Skeletal muscle cell (primary cell): ENCODE measurements at regions not wholly inside any gene's neighbourhood (a gene's known extent, or its start where the extent isn't known, plus 50 kb on each side); places are given as distances from the start of the nearest gene placed in this dataset.

ENCODE experiments used
- DNase-seq: peaks from one replicate; pipeline ENCODE4 v3.0.0-alpha.2; 2010; ENCODE audit warnings: low read depth
- H3K4me3 ChIP-seq: 2 replicates; pipeline ENCODE4 v1.5.1; 2011; ENCODE audit warnings: low read depth, mild to moderate bottlenecking, control low read depth, low read length, moderate library complexity

DNA sequence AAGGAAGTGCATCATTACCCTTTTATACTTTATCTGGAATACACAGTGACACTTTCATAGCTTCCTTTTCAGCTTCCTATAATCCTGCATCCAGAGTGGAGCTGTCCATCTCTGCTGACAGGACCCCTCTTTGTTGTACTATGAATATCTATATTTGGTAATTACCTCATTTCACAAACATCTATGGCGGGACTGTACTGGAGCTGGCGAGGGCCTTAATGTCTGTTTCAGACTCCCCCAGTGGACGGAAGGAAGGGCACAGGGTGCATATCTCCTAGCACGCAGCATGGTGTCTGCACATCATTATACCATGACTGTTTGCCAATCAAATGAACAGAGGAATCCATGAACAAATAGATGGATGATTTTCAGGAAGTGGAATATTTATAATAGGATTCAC, 142.3 kb downstream of the SOX11 start:
- no peak for DNase-seq
- H3K4me3 ChIP-seq: no peak overlapping the region

DNA sequence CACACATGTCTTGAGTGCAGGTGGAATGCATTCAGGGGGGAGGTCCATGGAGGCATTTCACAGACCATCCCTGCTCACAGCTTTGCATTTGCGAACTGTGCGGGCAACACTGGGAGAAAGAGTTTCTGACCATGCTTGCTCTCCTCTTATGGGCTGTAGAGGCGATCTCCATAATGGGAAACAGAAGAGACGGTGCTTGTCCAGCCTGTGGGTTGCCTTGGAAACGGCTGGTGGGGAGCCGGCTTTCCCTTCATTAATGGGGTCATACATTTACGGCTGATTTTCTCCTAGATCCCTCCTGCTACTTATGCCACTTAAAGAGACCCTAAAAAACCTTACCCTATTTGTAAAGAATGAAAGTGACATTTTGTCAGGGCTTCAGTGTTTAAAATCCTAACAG, 147.4 kb downstream of the SOX11 start:
- DNase-seq: no peak
- H3K4me3 ChIP-seq: no peak overlapping the region

DNA sequence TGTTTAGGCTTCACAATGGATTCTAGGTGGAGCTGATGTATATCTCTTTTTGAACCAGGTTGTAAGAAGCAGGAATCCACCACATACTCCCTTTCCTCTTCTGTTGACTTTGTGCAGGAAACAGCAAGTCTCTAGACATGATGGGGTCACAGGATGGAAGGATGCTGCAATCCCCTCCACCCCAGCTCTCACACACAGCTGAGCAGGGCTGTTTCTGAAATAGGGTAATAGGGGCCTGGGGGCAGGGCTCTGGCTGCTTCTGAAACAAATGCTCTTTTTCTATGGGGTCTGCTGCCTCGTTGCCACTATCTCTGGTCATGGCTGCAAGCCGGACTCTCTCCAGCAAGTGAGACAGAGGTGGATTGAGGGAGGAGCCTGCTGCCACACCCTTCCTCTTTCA, 148.9 kb downstream of the SOX11 start:
- DNase-seq: no peak
- H3K4me3 ChIP-seq: no peak overlapping the region

DNA sequence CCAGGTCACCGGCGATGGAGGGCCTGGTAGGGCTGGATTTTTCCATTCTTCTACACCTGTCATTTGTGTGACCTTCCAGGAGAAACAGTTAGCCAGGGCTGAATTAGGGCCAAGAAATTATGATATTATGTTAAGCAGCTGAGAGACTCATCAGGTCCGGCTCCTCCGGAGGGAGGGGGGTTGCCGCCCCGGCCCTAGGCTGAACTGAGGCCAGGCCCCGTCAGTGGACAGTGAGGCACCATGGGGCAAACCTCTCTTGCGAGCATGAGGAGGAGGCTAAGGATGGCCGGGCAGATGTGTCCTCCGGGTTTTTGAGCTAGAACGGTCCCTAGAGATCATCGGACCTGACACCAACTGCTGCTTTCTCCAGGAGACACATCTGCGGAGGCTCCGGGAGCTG, 150.1 kb downstream of the SOX11 start:
- DNase-seq: no peak

DNA sequence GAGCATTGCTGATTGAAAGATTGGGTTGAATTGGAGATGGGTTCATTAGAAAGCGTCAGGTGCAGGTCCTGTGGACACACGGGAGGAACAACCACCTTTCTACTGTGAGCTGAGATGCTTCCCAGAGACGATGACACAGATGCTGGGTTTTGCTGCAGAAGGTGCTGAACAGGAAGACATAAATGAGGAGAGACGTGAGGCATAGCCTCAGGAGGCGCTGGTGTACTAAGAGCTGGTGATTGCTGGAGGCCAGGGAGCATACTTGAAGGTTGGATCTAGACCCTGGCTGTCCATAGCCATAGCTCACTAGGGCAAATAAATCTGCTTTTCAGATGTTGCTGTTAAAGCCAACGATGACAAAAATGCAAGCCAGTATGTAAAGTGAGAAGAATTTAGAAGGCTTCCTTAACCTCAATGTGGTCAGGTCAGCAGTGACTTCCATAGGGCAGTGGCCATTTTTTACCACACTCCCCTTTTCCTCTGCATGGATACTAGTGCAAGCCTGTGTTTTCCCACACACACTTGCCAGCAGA, 153.7 kb downstream of the SOX11 start:
- no peak for DNase-seq
- no peak overlapping the region for H3K4me3 ChIP-seq

More for the DNA sequence above, 150.1 kb downstream of the SOX11 start:
- H3K4me3 ChIP-seq: no peak overlapping the region

DNA sequence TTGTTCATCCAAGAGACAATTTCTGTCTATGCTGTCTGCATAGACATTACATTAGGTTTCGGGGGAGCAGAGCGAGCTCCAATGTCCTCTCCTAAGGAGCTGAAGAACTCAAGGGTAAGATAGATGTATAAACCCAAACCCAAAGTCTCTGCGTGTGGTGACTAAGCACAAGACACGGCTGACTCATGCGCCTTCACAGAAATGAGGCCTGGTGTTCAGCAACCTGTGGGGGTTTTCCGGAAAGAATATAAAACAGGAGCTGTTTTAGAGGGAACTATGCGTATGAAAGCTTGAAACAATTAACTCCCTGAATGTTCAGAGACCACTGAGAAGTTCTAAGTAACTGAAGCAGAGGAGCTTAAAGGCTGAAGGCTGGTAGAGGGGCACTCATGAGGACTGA, 154.7 kb downstream of the SOX11 start:
- DNase-seq: no peak
- no peak overlapping the region for H3K4me3 ChIP-seq

DNA sequence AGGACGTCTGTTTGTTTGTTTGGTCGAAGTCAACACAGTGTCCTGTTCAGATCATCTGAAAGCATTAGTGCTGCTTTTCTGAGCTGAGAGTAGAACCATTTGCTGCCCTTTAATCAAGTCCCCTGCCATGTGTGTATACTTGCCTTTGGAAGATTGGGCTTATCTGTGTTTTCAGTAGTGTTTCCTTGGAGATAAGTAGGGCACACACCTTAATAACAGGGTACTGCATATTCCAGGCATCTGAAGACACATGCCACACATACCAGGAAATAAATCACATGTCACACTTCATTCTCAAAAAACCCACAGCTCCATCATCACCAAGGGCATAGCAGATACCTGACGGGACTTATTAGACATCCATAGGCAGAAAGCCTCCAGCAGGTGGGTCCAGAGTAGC, 157.4 kb downstream of the SOX11 start:
- H3K4me3 ChIP-seq: no peak overlapping the region
- no peak for DNase-seq

DNA sequence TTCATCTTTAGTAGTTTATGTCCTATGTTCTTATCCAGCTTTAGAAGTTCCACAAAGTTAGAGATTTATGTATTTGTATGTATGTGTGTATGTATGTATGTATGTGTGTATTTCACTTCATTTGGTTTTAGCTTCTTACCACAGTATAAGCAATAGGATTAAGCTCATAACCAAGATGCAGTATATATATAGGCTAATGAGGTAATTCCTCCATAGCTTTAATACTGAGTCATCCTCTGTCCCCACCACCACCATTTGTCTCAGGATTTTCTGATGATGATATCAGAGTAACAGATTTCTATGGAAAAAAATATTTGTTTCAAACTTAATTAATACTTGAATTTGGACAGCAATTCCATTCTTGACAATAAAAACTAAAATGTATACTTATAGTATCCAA, 159.2 kb downstream of the SOX11 start:
- no peak overlapping the region for H3K4me3 ChIP-seq
- no peak for DNase-seq

DNA sequence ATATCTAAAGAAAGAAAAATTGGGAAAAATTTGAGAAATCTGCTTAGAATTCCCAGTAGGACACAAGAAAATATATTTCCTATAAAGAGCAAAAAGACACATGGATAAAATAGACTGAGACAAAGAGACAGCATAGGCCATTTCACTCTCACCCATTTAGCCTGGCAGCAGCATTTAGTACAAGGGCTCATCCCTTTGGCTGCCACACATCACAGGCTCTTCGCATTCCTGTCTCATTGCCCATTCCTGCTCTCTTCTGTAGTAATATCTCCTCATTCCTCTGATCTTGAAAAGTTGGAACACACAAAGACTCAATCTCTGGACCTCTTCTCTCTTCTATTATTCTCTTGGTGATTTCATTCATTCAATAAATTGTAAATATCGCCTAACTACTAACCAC, 162.6 kb downstream of the SOX11 start:
- no peak overlapping the region for H3K4me3 ChIP-seq
- no peak for DNase-seq

DNA sequence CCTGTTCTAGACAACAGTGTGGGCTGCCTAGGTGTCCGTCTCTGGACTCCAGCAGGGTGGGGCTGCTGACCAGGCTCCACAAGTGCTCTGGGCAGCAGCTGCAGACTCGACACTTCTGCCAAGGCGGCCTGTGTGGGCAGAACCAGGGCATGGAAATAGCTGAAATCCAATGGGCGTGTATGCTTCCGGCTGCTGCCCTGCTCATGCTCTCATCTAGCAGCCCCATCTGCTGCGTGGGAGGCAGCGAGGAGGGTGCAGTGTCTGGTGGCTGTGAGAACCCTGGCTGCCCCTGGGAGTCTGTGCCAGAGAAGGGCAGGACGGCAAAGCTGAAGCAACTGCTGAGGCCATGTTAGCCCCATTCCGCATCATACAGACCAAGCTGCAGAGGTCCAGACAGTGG, 174.9 kb downstream of the SOX11 start:
- no peak overlapping the region for H3K4me3 ChIP-seq
- no peak for DNase-seq

DNA sequence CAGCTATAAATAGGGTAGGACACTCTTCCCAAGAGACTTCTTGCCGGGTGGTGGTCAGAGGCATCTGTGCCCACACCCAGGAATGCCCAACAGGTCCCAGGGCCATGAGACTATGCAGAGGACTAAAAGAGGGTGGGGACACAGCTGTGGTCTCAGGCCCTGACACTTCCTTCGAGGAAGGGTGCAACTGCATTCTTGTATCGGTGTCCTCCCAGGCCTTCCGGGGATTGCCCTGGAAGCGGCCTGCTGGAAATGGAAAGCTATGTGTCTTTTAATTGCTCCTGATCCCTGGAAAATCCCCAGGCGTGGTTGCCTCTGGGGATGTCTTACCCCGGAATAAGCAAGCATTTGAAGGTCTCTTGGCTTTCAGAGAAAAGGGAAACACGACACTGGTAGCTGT, 176.7 kb downstream of the SOX11 start:
- no peak for DNase-seq
- no peak overlapping the region for H3K4me3 ChIP-seq

DNA sequence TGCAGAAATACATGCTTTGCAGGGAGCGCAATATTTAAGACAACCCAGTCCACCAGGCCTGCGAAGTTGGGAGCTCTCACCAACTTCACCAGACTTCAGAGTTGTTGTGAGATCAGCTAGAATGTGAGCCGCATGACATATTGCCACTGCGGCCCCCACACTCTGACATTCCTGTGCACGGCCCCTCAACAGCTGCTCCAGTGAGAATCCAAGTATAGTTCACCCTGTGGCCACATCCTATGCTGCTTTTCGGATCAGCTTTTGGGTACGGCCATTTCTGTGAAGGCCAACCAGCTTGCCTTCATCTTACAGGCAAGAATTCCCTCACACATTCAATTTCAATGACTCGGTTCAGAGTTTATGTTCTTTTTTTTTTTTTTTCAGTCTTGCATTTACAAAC, 177.8 kb downstream of the SOX11 start:
- DNase-seq: no peak
- no peak overlapping the region for H3K4me3 ChIP-seq

DNA sequence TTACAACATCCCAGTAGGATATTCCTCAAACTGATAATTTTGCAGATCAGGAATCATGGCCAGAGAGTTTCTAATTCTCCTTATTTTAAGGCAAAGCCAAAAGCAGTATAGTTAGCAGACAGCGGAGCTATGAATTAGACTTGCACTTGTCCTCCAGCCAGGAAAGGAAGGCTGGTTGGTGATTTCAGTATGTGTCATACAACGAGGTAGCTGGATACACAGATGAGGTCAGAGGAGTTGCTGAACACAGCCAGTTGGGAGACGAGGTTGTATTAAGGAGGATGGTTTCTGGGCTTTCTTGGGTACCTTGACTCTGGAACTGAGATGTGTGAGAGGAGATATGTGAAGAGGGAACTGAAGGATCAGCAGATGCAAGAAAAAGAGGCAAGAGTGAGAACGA, 185.2 kb downstream of the SOX11 start:
- peak; percentile 15 for DNase-seq
- no peak overlapping the region for H3K4me3 ChIP-seq

DNA sequence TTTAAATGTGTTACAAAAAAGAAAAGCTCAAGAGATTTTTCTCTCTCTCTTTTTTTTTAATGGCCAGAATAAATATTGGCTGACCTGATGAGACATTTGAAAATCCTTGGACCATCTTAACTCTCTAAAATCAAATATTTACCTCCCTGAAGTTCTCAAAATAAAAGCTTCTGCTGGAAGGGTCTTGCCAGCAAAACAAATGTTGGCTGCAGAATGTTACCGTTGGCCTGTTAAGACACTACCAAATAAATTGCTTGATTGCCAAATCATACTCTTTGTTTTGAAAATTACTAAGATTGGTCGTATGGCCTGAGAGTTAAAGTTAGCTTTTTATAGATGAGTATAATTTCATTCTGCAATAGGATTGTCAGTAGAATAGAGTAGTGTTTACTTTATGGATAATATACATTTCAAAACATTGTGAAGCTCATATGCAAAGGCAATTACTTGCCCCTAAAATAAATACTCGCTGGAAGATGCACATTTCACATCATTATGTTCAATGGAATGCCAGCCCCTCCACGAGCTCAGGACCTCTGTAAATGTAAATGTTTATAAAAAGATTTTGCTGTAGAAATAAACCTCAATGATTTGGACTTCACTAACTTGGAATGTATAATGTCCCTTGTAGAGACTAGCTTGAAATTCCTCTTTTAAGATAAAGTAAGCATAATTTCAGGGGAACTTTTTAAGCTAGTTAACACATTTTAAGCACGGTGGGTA, 193.4 kb downstream of the SOX11 start:
- DNase-seq: no peak
- H3K4me3 ChIP-seq: no peak overlapping the region

DNA sequence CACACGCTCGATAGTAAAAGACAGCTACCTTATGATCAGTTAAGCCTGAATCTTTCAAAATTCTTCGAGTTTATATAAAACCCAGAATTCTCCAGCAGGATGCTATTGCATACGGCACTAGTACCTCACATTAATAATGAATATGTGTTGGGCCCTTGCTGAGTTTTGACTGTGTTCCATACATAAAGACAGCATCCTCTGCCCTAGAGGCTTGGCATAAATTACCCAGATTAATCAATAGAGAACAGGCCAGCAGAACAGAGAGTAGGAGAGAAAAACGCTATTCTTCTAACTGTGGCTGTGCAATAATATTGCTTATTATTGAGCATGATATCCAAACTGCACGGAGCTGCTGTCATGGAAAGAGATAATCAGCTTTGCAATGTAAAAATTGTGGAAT, 194.3 kb downstream of the SOX11 start:
- H3K4me3 ChIP-seq: no peak overlapping the region
- DNase-seq: no peak

DNA sequence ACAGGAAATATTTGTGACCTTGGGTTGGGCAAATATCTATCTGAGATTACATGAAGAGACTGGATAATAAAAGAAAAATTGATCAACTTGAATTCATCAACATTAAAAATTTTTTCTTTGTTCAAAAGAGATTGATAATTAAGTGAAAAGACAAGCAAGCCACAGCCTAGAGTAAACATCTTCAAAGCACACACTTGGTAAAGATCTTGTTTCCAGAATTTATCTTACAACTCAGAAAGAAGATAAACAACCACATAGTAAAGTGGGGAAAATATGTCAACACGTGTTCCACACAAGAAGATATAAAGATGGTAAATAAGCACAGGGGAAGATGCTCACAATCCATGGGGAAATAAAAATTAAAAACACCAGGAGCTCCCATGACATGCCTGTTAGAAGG, 195.9 kb downstream of the SOX11 start:
- DNase-seq: no peak
- no peak overlapping the region for H3K4me3 ChIP-seq

DNA sequence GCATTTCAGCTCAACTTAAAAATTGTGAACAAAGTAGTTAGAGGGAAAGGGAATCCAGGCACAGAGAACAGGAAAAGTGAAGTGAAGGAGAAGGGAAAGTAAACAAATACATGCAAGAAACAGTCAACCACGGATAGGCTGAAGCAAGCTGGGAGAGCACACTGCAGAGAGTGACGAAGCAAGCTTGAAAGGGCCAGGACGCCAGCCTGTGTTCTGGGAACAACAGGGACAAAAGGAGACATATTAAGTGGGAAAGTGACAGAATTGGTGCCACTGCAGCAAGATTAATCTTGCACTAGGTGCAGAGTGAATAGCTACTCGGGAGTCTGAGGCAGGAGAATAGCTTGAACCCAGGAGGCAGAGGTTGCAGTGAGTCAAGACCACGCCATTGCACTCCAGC, 197.3 kb downstream of the SOX11 start:
- H3K4me3 ChIP-seq: no peak overlapping the region

DNA sequence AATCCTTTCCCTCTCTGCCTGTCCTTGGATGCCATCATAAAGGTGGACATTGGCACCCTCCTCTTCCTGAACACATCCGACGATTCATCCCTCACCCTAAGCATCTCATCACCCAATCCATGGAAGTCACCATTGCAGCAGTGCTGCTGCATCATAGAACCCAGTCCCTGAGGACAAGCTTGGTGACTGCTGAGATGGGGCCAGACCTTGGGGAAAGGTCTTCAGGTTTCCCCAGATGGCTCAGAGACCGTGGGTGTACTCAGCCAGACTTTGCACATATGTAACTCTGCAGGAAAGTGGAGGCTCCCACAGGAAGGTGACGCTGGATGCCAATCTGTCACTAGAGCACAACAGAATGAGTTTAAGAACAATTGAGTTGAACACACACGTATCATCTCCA, 202.2 kb downstream of the SOX11 start:
- DNase-seq: no peak
- H3K4me3 ChIP-seq: no peak overlapping the region

More for the DNA sequence above, 197.3 kb downstream of the SOX11 start:
- DNase-seq: no peak

DNA sequence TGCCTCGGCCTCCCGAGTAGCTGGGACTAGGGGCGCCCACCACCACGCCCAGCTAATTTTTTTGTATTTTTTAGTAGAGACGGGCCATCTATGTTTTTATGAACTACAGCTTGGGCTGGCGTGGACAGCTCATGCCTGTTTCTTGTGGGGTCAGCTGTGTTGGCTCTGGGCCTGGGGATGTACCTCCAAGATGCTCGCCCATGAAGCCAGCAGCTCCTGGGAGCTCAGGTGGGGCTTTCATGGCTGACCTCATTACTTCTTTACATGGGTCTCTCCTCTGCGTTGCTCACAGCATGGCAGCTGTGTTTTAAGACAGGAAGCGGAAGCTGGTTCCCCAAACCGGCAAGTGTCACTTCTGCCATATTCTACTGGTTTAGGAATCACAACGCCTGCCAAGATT, 203.1 kb downstream of the SOX11 start:
- DNase-seq: no peak
- no peak overlapping the region for H3K4me3 ChIP-seq

DNA sequence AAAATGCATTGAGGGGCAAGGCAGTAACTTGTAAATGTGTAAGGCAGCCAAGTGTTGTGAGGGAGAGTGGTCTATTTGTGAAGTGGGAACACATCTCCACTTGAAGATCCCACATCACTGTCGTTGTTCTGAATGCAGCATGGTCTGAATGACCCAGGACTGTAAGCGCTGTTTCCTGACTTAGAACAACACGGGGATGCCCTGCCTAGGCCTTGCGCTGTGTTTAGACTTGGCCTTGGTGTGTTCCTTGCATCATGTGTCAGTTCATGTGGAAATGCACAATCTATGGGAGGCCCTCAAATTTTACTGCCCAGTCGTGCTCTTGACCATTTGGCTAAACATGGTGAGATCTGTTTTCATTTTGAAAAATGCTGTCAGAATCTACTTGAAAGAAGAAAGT, 205.1 kb downstream of the SOX11 start:
- DNase-seq: no peak
- no peak overlapping the region for H3K4me3 ChIP-seq

DNA sequence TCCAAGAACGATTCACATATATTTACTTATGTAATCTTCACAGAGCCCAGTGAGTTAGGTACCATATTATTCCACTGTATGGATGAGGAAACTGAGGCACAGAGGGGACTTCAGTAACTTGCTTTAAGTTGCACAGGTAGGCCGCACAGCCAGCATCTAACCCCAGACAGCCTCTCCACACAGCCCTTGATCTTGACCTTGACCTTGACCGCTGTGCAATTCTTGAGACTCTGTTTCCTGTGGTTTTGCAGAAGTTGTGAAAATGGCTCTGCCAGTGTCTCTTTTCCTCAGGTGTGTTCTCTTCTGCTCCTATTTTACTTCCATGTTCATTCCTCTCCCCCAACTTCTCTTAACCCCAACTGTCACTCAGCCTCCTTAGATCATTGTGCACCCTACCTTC, 206.5 kb downstream of the SOX11 start:
- no peak for DNase-seq
- no peak overlapping the region for H3K4me3 ChIP-seq

DNA sequence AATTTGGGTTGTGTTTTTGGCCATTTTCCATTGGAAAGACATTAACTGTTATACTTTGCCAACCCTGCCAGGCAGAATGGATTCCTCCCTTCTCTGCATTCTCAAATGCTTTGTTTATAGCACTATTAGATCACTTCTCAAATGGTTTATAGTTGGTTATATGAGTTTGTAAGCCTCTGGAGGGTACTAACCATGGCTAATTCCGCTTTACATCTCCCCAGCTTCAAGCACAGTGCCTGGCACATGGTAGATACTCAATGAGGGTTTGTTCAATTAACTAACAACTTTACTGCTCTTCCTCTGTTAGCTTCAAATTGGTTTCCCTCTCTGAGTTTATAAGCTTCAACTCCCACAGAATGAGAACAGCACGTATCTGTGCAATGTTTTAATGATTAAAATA, 213.5 kb downstream of the SOX11 start:
- no peak for DNase-seq
- H3K4me3 ChIP-seq: no peak overlapping the region
